AG10803 (cell line): ENCODE measurements at regions not wholly inside any gene's neighbourhood (a gene's known extent, or its start where the extent isn't known, plus 50 kb on each side); places are given as distances from the start of the nearest gene placed in this dataset.

Source experiments
- DNase-seq: peaks from one replicate; pipeline ENCODE4 v3.0.0; 2010; ENCODE audit warnings: low read depth
- H3K4me3 ChIP-seq: 2 replicates; pipeline ENCODE4 v1.5.1; 2011; ENCODE audit warnings: mild to moderate bottlenecking, low read length, control low read depth
- TF ChIP-seq, protein P1 (sequence below): conservative IDR thresholded peaks from 2 replicates; pipeline ENCODE4 v1.5.1; 2011; ENCODE audit warnings: mild to moderate bottlenecking, low read length, control low read depth, inconsistent platforms

DNA sequence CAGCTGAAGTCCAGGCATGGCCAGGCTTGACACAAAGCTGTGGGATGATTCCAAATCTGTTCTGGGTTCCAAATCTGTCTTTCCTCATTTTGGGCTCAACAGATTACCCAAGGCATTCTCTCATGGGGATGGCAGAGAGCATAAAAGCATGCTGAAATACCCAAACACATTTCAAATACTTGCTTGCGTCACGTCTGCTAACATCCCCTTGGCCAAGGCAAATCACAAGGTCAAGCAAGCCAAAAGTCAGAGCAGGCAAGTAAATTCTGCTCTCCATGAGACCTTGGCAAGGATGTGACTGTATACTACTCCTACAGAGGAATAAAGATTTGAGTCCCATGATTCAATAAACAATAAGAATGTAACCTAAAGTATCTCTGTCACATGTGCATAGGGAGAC, 306.7 kb downstream of the EPB41L4A start:
- no peak for DNase-seq
- no peak overlapping the region for H3K4me3 ChIP-seq
- TF ChIP-seq, protein P1, sequence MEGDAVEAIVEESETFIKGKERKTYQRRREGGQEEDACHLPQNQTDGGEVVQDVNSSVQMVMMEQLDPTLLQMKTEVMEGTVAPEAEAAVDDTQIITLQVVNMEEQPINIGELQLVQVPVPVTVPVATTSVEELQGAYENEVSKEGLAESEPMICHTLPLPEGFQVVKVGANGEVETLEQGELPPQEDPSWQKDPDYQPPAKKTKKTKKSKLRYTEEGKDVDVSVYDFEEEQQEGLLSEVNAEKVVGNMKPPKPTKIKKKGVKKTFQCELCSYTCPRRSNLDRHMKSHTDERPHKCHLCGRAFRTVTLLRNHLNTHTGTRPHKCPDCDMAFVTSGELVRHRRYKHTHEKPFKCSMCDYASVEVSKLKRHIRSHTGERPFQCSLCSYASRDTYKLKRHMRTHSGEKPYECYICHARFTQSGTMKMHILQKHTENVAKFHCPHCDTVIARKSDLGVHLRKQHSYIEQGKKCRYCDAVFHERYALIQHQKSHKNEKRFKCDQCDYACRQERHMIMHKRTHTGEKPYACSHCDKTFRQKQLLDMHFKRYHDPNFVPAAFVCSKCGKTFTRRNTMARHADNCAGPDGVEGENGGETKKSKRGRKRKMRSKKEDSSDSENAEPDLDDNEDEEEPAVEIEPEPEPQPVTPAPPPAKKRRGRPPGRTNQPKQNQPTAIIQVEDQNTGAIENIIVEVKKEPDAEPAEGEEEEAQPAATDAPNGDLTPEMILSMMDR, result no peak

DNA sequence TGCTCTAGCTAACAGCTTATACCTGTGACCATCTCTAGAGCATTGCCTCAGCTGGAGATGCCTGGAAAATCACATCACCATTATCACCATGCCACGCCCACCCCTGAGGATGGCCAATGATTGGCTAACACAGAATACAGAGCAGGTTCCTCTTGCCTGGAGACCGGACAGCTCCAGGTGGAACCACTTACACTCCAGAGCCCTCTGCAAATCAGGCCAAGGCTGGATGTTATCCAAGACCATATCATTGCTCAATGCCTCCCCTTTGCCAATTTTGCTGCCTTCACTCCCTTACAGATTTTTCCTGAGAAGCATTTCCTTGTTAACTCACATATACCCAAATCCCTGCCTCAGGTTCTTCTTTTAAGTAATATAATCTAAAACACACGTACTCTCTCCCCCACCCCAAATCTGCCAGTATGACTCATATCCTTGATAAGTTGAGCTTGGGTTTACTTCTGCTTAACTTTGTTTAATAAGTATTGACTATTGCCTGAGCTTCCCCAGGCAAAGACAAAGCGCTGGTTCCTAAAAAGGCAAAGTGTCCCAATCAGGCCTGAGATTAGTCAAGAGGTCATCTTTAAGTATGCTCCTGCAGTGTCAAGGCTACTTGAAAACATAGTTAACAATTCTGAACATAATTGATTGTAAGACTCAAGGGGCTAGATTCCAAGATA, 309.6 kb downstream of the EPB41L4A start:
- peak; percentile 93 for DNase-seq
- TF ChIP-seq, protein P1, result no peak
- no peak overlapping the region for H3K4me3 ChIP-seq

DNA sequence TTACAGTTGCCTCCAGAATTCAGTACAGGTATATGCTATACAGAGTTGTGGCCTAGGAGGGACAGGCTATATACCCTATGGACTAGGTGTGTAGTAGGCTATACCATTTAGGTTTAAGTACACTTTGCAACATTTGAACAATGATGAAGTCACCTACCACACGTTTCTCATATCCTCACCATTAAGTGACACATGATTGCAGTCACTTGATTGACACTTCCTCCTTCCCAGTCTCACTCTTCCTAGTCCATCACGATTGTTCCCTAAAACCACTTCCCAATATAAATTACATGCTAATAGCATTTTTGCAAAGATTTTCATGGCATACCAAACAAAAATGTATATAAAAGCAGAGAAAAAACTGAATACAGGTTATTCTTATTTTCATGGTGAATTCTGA, 312.2 kb downstream of the EPB41L4A start:
- no peak overlapping the region for H3K4me3 ChIP-seq
- TF ChIP-seq, protein P1, result no peak
- no peak for DNase-seq

DNA sequence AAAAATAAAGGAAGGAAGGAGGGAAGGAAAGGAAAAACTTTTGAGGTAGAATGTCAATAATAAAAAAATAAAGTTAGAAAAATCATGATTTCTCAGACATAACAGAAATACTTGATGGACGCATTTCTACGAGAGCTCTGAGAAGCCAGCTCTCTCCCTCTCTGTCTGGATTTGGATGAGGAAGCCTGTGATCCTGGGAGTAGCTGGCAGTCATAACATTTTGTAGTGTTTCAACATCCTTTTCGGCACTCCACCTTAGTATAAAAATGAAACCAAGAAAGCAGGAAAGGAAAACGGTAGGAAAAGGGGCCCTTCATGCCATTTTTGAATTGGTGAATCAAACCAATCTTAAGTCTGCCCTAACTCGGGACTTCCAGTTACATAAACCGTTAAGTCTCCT, 321.3 kb downstream of the EPB41L4A start:
- H3K4me3 ChIP-seq, result no peak overlapping the region
- DNase-seq, result peak; percentile 3
- TF ChIP-seq, protein P1, result no peak

DNA sequence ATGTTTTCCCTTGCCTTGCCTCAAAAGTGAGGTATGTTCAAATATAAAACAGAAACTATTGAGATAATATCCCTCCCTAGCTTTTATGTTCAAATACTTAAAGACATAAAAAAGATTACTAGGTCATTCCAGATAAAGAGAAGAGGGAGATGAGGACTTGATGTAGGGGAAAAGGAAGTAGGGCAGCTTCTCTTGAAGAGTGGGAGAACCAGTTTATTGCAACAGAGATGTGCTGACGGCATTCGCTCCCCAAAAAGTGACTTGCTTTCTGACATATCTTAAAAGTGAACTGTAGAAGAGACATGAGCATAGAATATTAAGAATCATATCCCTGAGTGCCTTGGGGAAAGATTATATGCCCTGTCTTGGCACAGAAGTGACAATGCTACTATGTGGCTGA, 330.2 kb upstream of the NREP start:
- TF ChIP-seq, protein P1, result no peak
- H3K4me3 ChIP-seq, result no peak overlapping the region
- DNase-seq, result no peak

DNA sequence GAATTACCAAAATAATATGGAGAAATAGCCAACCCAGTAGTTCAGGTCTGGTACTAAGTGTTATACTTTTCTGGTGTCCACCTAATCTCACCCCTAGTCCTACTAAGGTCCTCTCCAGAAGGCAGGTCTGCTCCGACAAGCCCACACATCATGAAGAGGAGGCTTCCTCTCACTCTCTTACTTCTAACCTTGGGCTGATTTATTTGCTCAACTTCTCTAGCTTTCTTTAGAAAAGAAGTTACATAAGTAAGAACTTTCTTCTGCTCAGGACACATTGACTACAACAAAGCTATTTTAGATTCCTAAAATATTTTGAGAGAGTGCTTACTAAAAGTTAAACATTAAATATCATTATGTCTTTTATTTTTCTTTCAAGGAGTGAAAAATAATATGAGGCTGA, 329.7 kb upstream of the NREP start:
- H3K4me3 ChIP-seq, result no peak overlapping the region
- DNase-seq, result no peak
- TF ChIP-seq, protein P1, result no peak

DNA sequence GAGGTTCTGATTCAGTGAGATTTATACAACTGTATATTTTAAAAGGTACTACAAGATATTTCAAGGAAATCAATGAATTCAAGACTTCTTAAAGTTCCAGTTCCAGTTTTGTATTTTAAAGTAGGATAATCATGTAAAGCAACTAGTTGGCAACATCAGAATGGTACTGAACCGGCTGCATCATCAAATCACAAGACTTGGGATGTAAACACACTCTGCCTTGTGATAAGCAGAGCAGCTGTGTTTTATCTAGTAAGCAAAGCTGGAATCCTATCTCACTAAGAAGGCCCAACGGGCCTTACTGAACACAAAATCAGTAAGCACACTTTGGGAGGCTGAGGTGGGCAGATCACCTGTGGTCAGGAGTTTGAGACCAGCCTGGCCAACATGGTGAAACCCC, 327.2 kb upstream of the NREP start:
- TF ChIP-seq, protein P1, result no peak
- no peak overlapping the region for H3K4me3 ChIP-seq
- no peak for DNase-seq
